H9 (cell line): ENCODE measurements at regions not wholly inside any gene's neighbourhood (a gene's known extent, or its start where the extent isn't known, plus 50 kb on each side); places are given as distances from the start of the nearest gene placed in this dataset.

Experiments
- DNase-seq: peaks from one replicate; pipeline ENCODE4 v3.0.0-alpha.2; 2017
- H2AFZ ChIP-seq: one replicate; pipeline ENCODE4 v1.6.1; 2013; ENCODE audit warnings: mild to moderate bottlenecking, low read length, control low read depth, moderate library complexity
- H2AK5ac ChIP-seq: 2 replicates; pipeline ENCODE4 v1.6.1; 2013; ENCODE audit warnings: low read length, control low read depth, mixed read lengths; ENCODE audit not compliant: insufficient read length
- H2BK120ac ChIP-seq: one replicate; pipeline ENCODE4 v1.6.1; 2013; ENCODE audit warnings: low read depth, mild to moderate bottlenecking, low read length, control low read depth, inconsistent platforms; ENCODE audit not compliant: poor library complexity, severe bottlenecking
- H2BK12ac ChIP-seq: 2 replicates; pipeline ENCODE4 v1.6.1; 2013; ENCODE audit warnings: low read length, control low read depth, mixed read lengths, low read depth; ENCODE audit not compliant: insufficient read length
- H2BK15ac ChIP-seq: 2 replicates; pipeline ENCODE4 v1.6.1; 2013; ENCODE audit warnings: low read depth, low read length, control low read depth
- H2BK20ac ChIP-seq: one replicate; pipeline ENCODE4 v1.6.1; 2013; ENCODE audit warnings: low read depth, mild to moderate bottlenecking, low read length, control low read depth, inconsistent platforms; ENCODE audit not compliant: poor library complexity, severe bottlenecking
- H2BK5ac ChIP-seq: 2 replicates; pipeline ENCODE4 v1.6.1; 2013; ENCODE audit warnings: low read length, control low read depth, mixed read lengths; ENCODE audit not compliant: insufficient read length
- H3K14ac ChIP-seq: 2 replicates; pipeline ENCODE4 v1.6.1; 2013; ENCODE audit warnings: low read length, control low read depth; ENCODE audit not compliant: insufficient read depth
- H3K18ac ChIP-seq: 2 replicates; pipeline ENCODE4 v1.6.1; 2013; ENCODE audit warnings: low read depth, mild to moderate bottlenecking, mixed read lengths, low read length, control low read depth; ENCODE audit not compliant: insufficient read length
- H3K23ac ChIP-seq: 2 replicates; pipeline ENCODE4 v1.6.1; 2013; ENCODE audit warnings: low read length, control low read depth, mixed read lengths, low read depth; ENCODE audit not compliant: insufficient read length
- H3K23me2 ChIP-seq: 2 replicates; pipeline ENCODE4 v1.6.1; 2013; ENCODE audit warnings: low read depth, mild to moderate bottlenecking, mixed read lengths, low read length, control low read depth; ENCODE audit not compliant: insufficient read length, poor library complexity, severe bottlenecking
- H3K27ac ChIP-seq: 2 replicates; pipeline ENCODE4 v1.5.1; 2013; ENCODE audit warnings: low read length, control low read depth, mixed read lengths, low read depth; ENCODE audit not compliant: insufficient read length
- H3K27me3 ChIP-seq: 2 replicates; pipeline ENCODE4 v1.6.1; 2013; ENCODE audit warnings: low read length, control low read depth, inconsistent platforms; ENCODE audit not compliant: insufficient read depth
- H3K4ac ChIP-seq: 2 replicates; pipeline ENCODE4 v1.6.1; 2013; ENCODE audit warnings: low read depth, mild to moderate bottlenecking, control low read depth, inconsistent platforms, low read length, moderate library complexity
- H3K4me1 ChIP-seq: 2 replicates; pipeline ENCODE4 v1.6.1; 2013; ENCODE audit warnings: low read length, control low read depth, inconsistent platforms; ENCODE audit not compliant: insufficient read depth
- H3K4me2 ChIP-seq: 2 replicates; pipeline ENCODE4 v1.6.1; 2013; ENCODE audit warnings: low read length, control low read depth, mixed read lengths; ENCODE audit not compliant: insufficient read length, insufficient read depth
- H3K56ac ChIP-seq: 2 replicates; pipeline ENCODE4 v1.6.1; 2013; ENCODE audit warnings: low read depth, mild to moderate bottlenecking, mixed read lengths, low read length, control low read depth; ENCODE audit not compliant: insufficient read length
- H3K79me1 ChIP-seq: 2 replicates; pipeline ENCODE4 v1.6.1; 2013; ENCODE audit warnings: low read depth, mild to moderate bottlenecking, moderate library complexity, low read length, control low read depth, inconsistent platforms; ENCODE audit not compliant: insufficient read depth, poor library complexity, severe bottlenecking
- H3K79me2 ChIP-seq: 2 replicates; pipeline ENCODE4 v1.6.1; 2013; ENCODE audit warnings: low read length, control low read depth, inconsistent platforms; ENCODE audit not compliant: insufficient read depth
- H3K9ac ChIP-seq: 2 replicates; pipeline ENCODE4 v1.6.1; 2013; ENCODE audit warnings: low read length, control low read depth, mixed read lengths; ENCODE audit not compliant: insufficient read length; ENCODE audit errors: extremely low read depth
- H3K9me3 ChIP-seq: one replicate; pipeline ENCODE4 v1.6.1; 2013; ENCODE audit warnings: low read depth, low read length, inconsistent platforms; ENCODE audit not compliant: control insufficient read depth
- H3T11ph ChIP-seq: one replicate; pipeline ENCODE4 v1.6.1; 2013; ENCODE audit warnings: mild to moderate bottlenecking, low read length, control low read depth, inconsistent platforms
- H4K20me1 ChIP-seq: one replicate; pipeline ENCODE4 v1.6.1; 2013; ENCODE audit not compliant: control insufficient read depth, insufficient read length, insufficient read depth
- H4K5ac ChIP-seq: 2 replicates; pipeline ENCODE4 v1.6.1; 2013; ENCODE audit warnings: low read depth, mild to moderate bottlenecking, mixed read lengths, low read length, control low read depth; ENCODE audit not compliant: insufficient read length
- H4K8ac ChIP-seq: replicated peaks from 2 replicates; pipeline ENCODE4 v1.6.1; 2013; ENCODE audit warnings: low read length, control low read depth, mixed read lengths, low read depth; ENCODE audit not compliant: insufficient read length
- H4K91ac ChIP-seq: 2 replicates; pipeline ENCODE4 v1.6.1; 2013; ENCODE audit warnings: low read depth, mild to moderate bottlenecking, moderate library complexity, mixed read lengths, low read length, control low read depth; ENCODE audit not compliant: insufficient read length
- H3K27ac Mint-ChIP-seq, 3 experiments: 2 replicates in 2 of 3; 3 replicates in 1 of 3; pipeline ENCODE4 v1.8.0; 2020 to 2021; ENCODE audit warnings: mixed read lengths in 3 of 3, mild to moderate bottlenecking in 1 of 3, moderate library complexity in 1 of 3
- H3K27me3 Mint-ChIP-seq: 2 replicates; pipeline ENCODE4 v1.8.0; 2021; ENCODE audit warnings: low read depth, mild to moderate bottlenecking, moderate library complexity, mixed read lengths
- H3K36me3 Mint-ChIP-seq, 3 experiments: 2 replicates in 2 of 3; 3 replicates in 1 of 3; pipeline ENCODE4 v1.8.0; 2020 to 2021; ENCODE audit warnings: low read depth in 3 of 3, mixed read lengths in 3 of 3; ENCODE audit not compliant: insufficient read depth in 1 of 3
- H3K4me1 Mint-ChIP-seq, 2 experiments: 2 replicates each; pipeline ENCODE4 v1.8.0; 2020; ENCODE audit warnings: mixed read lengths in 2 of 2
- H3K4me3 Mint-ChIP-seq, 2 experiments: 2 replicates in 1 of 2; 3 replicates in 1 of 2; pipeline ENCODE4 v1.8.0; 2020 to 2021; ENCODE audit warnings: mild to moderate bottlenecking in 2 of 2, mixed read lengths in 2 of 2, moderate library complexity in 1 of 2
- H3K9me3 Mint-ChIP-seq, 2 experiments: 2 replicates in 1 of 2; 3 replicates in 1 of 2; pipeline ENCODE4 v1.8.0; 2020; ENCODE audit warnings: mild to moderate bottlenecking in 2 of 2, mixed read lengths in 2 of 2, moderate library complexity in 1 of 2
- CTCF ChIP-seq: fragments of 200-600 bp; sonication (generic); conservative IDR thresholded peaks from 3 replicates; pipeline ENCODE4 v1.8.0; 2021; ENCODE audit warnings: antibody characterized with exemption, mild to moderate bottlenecking
- WGBS: extraction: QIAGEN DNeasy Blood & Tissue Kit; methylation state at CpG from one replicate; pipeline ENCODE4 v1.1.7; 2013; ENCODE audit warnings: missing lambda C conversion rate, low lambda C conversion rate, mixed read lengths; ENCODE audit not compliant: insufficient read length; ENCODE audit errors: extremely low coverage; 5-methylcytosine and 5-hydroxymethylcytosine counted together

- Histone ChIP-seq H2AFZ (no peak overlapping the region), H3K4me1 (no peaks in the 10 kb centered on the region), H3K14ac (no peak overlapping the region), H4K8ac (no peak overlapping the region), H4K20me1 (no peaks in the 10 kb centered on the region), H3K79me1 (no peaks in the 10 kb centered on the region), H3K27ac (no peak overlapping the region), H2BK5ac (no peak overlapping the region), H2BK20ac (no peak overlapping the region), H3K79me2 (no peaks in the 10 kb centered on the region), H3K9me3 (peaks cover 10% of the 10 kb centered on the region), H2BK12ac (no peak overlapping the region), H4K5ac (no peak overlapping the region), H3K23me2 (no peaks in the 10 kb centered on the region), H2BK15ac (no peak overlapping the region), H3K4me2 (no peak overlapping the region), H2BK120ac (no peak overlapping the region), H4K91ac (no peak overlapping the region), H3K4ac (no peak overlapping the region), H3T11ph (no peak overlapping the region), H3K9ac (no peak overlapping the region), H2AK5ac (no peak overlapping the region), H3K27me3 (no peaks in the 10 kb centered on the region), H3K56ac (no peak overlapping the region), H3K18ac (no peak overlapping the region), H3K23ac (no peak overlapping the region)
- Mint-ChIP-seq H3K27me3 (no peaks in the 10 kb centered on the region; the same call in 1 of the 2 replicates), H3K9me3 (peaks cover 34 to 44% of the 10 kb centered on the region in 2 experiments), H3K36me3 (peaks cover 28 to 41% (median 35%) of the 10 kb centered on the region in 3 experiments), H3K27ac (no peak overlapping the region), H3K4me3 (no peak overlapping the region), H3K4me1 (no peaks in the 10 kb centered on the region)
- no peak for DNase-seq
- WGBS, result no CpG with 5 or more reads among the region's 6 CpGs
- no peak for TF ChIP-seq CTCF
Measured at GRCh38 chr5:68500813-68501212, 285.3 kb downstream of the PIK3R1 start.
